ENCODE measurements at regions not wholly inside any gene's neighbourhood (a gene's known extent, or its start where the extent isn't known, plus 50 kb on each side); places are given as distances from the start of the nearest gene placed in this dataset.

- no peaks in the 10 kb centered on the region for H3K9me3 ChIP-seq
- H3K27ac ChIP-seq, result no peak overlapping the region
- no peaks in the 10 kb centered on the region for H3K4me1 ChIP-seq
- intact Hi-C loops (cut with DNase I; ENCODE audit: low total_unique reads), result no loop called here
- TF ChIP-seq POLR2A (IDR thresholded peaks at IDR 0.05) (no peak), CTCF (IDR thresholded peaks at IDR 0.05 in 4 of 5, conservative IDR thresholded peaks at IDR 0.05 in 1 of 5) (no peak)
- DNase-seq (no peak), ATAC-seq (no peak)
- no peaks in the 10 kb centered on the region for H3K27me3 ChIP-seq
- no peak overlapping the region for H3K4me3 ChIP-seq
- H3K36me3 ChIP-seq, result no peaks in the 10 kb centered on the region
- in situ Hi-C loops (cut with MboI; ENCODE audit: low sequenced_read_pairs in 4 of 4), result no loop called here
Observed at GRCh38 chr20:43387737-43388136, 70.0 kb upstream of the SRSF6 start.

- in situ Hi-C loops (cut with MboI; ENCODE audit: low sequenced_read_pairs in 4 of 4) (no loop called here), intact Hi-C loops (cut with DNase I; ENCODE audit: low total_unique reads) (no loop called here)
- ATAC-seq, result no peak
- Histone ChIP-seq H3K9me3 (no peaks in the 10 kb centered on the region), H3K4me1 (no peaks in the 10 kb centered on the region), H3K4me3 (no peak overlapping the region), H3K27me3 (no peaks in the 10 kb centered on the region), H3K27ac (no peak overlapping the region), H3K36me3 (no peaks in the 10 kb centered on the region)
- TF ChIP-seq CTCF (IDR thresholded peaks at IDR 0.05 in 4 of 5, conservative IDR thresholded peaks at IDR 0.05 in 1 of 5), result no peak
- no peak for TF ChIP-seq POLR2A (IDR thresholded peaks at IDR 0.05)
- DNase-seq, result no peak
Observed at GRCh38 chr20:43386878-43387277, 70.8 kb upstream of the SRSF6 start.

GRCh38 chr20:43385914-43386313, 71.8 kb upstream of the SRSF6 start:
- H3K36me3 ChIP-seq, result no peaks in the 10 kb centered on the region
- DNase-seq (no peak), ATAC-seq (no peak)
- H3K9me3 ChIP-seq, result no peaks in the 10 kb centered on the region
- intact Hi-C loops (cut with DNase I; ENCODE audit: low total_unique reads) (no loop called here), in situ Hi-C loops (cut with MboI; ENCODE audit: low sequenced_read_pairs in 4 of 4) (no loop called here)
- TF ChIP-seq POLR2A (IDR thresholded peaks at IDR 0.05), result no peak
- no peak for TF ChIP-seq CTCF (IDR thresholded peaks at IDR 0.05 in 4 of 5, conservative IDR thresholded peaks at IDR 0.05 in 1 of 5)
- H3K27me3 ChIP-seq, result no peaks in the 10 kb centered on the region
- H3K27ac ChIP-seq, result no peak overlapping the region
- no peaks in the 10 kb centered on the region for H3K4me1 ChIP-seq
- H3K4me3 ChIP-seq, result no peak overlapping the region

- H3K4me1 ChIP-seq, result no peaks in the 10 kb centered on the region
- H3K9me3 ChIP-seq, result no peaks in the 10 kb centered on the region
- no peak overlapping the region for H3K4me3 ChIP-seq
- H3K27ac ChIP-seq, result no peak overlapping the region
- H3K36me3 ChIP-seq, result no peaks in the 10 kb centered on the region
- in situ Hi-C loops (cut with MboI; ENCODE audit: low sequenced_read_pairs in 4 of 4) (no loop called here), intact Hi-C loops (cut with DNase I; ENCODE audit: low total_unique reads) (no loop called here)
- TF ChIP-seq CTCF (IDR thresholded peaks at IDR 0.05 in 4 of 5, conservative IDR thresholded peaks at IDR 0.05 in 1 of 5), result no peak
- no peak for TF ChIP-seq POLR2A (IDR thresholded peaks at IDR 0.05)
- ATAC-seq (no peak), DNase-seq (no peak)
- no peaks in the 10 kb centered on the region for H3K27me3 ChIP-seq
Observed at GRCh38 chr20:43384101-43384940, 73.4 kb upstream of the SRSF6 start.
